ENCODE measurements at regions not wholly inside any gene's neighbourhood (a gene's known extent, or its start where the extent isn't known, plus 50 kb on each side); places are given as distances from the start of the nearest gene placed in this dataset.

- H3K9ac ChIP-seq (ENCODE audit: low read depth, low read length) = no peak overlapping the region
- H3K9me3 ChIP-seq (ENCODE audit: control insufficient read depth, insufficient read depth, low read length) = no peaks in the 10 kb centered on the region
- H3K27ac ChIP-seq (ENCODE audit: low read depth, low read length) = no peak overlapping the region
- peaks cover 36% of the 10 kb centered on the region for H3K4me1 ChIP-seq (ENCODE audit: control insufficient read depth, insufficient read depth, low read length)
- no peak overlapping the region for H3K4me3 ChIP-seq (ENCODE audit: low read depth, low read length)
- H3K27me3 ChIP-seq (ENCODE audit: control insufficient read depth, insufficient read depth, low read length) = no peaks in the 10 kb centered on the region
- no peaks in the 10 kb centered on the region for H3K36me3 ChIP-seq (ENCODE audit: control insufficient read depth, insufficient read depth, low read length)
Measured at GRCh38 chr2:144242311-144242710, 277.6 kb downstream of the ZEB2 start.

- Histone ChIP-seq H3K27ac (ENCODE audit: low read depth, low read length) (peak overlapping the region; percentile 7), H3K9me3 (ENCODE audit: control insufficient read depth, insufficient read depth, low read length) (no peaks in the 10 kb centered on the region), H3K9ac (ENCODE audit: low read depth, low read length) (no peak overlapping the region), H3K4me1 (ENCODE audit: control insufficient read depth, insufficient read depth, low read length) (peaks cover 36% of the 10 kb centered on the region), H3K36me3 (ENCODE audit: control insufficient read depth, insufficient read depth, low read length) (no peaks in the 10 kb centered on the region), H3K4me3 (ENCODE audit: low read depth, low read length) (no peak overlapping the region), H3K27me3 (ENCODE audit: control insufficient read depth, insufficient read depth, low read length) (no peaks in the 10 kb centered on the region)
Measured at GRCh38 chr2:144241801-144242200, 278.1 kb downstream of the ZEB2 start.

- Histone ChIP-seq H3K27me3 (ENCODE audit: control insufficient read depth, insufficient read depth, low read length) (no peaks in the 10 kb centered on the region), H3K9me3 (ENCODE audit: control insufficient read depth, insufficient read depth, low read length) (no peaks in the 10 kb centered on the region), H3K4me3 (ENCODE audit: low read depth, low read length) (no peak overlapping the region), H3K9ac (ENCODE audit: low read depth, low read length) (no peak overlapping the region), H3K4me1 (ENCODE audit: control insufficient read depth, insufficient read depth, low read length) (peaks cover 36% of the 10 kb centered on the region), H3K27ac (ENCODE audit: low read depth, low read length) (peak overlapping the region; percentile 44), H3K36me3 (ENCODE audit: control insufficient read depth, insufficient read depth, low read length) (no peaks in the 10 kb centered on the region)
Measured at GRCh38 chr2:144240656-144241339, 279.1 kb downstream of the ZEB2 start.

- Histone ChIP-seq H3K4me3 (ENCODE audit: low read depth, low read length) (no peak overlapping the region), H3K4me1 (ENCODE audit: control insufficient read depth, insufficient read depth, low read length) (peaks cover 41% of the 10 kb centered on the region), H3K27me3 (ENCODE audit: control insufficient read depth, insufficient read depth, low read length) (no peaks in the 10 kb centered on the region), H3K36me3 (ENCODE audit: control insufficient read depth, insufficient read depth, low read length) (no peaks in the 10 kb centered on the region), H3K9me3 (ENCODE audit: control insufficient read depth, insufficient read depth, low read length) (no peaks in the 10 kb centered on the region), H3K27ac (ENCODE audit: low read depth, low read length) (no peak overlapping the region), H3K9ac (ENCODE audit: low read depth, low read length) (no peak overlapping the region)
Measured at GRCh38 chr2:144239726-144240125, 280.2 kb downstream of the ZEB2 start.

GRCh38 chr2:144239306-144239705, 280.6 kb downstream of the ZEB2 start:
- Histone ChIP-seq H3K4me1 (ENCODE audit: control insufficient read depth, insufficient read depth, low read length) (peaks cover 44% of the 10 kb centered on the region), H3K4me3 (ENCODE audit: low read depth, low read length) (no peak overlapping the region), H3K27ac (ENCODE audit: low read depth, low read length) (no peak overlapping the region), H3K9ac (ENCODE audit: low read depth, low read length) (no peak overlapping the region), H3K36me3 (ENCODE audit: control insufficient read depth, insufficient read depth, low read length) (no peaks in the 10 kb centered on the region), H3K9me3 (ENCODE audit: control insufficient read depth, insufficient read depth, low read length) (no peaks in the 10 kb centered on the region), H3K27me3 (ENCODE audit: control insufficient read depth, insufficient read depth, low read length) (no peaks in the 10 kb centered on the region)

GRCh38 chr2:144237830-144238627, 281.9 kb downstream of the ZEB2 start:
- no peak overlapping the region for H3K27ac ChIP-seq (ENCODE audit: low read depth, low read length)
- H3K4me1 ChIP-seq (ENCODE audit: control insufficient read depth, insufficient read depth, low read length) = peaks cover 41% of the 10 kb centered on the region
- H3K27me3 ChIP-seq (ENCODE audit: control insufficient read depth, insufficient read depth, low read length) = no peaks in the 10 kb centered on the region
- H3K9ac ChIP-seq (ENCODE audit: low read depth, low read length) = no peak overlapping the region
- H3K9me3 ChIP-seq (ENCODE audit: control insufficient read depth, insufficient read depth, low read length) = no peaks in the 10 kb centered on the region
- no peak overlapping the region for H3K4me3 ChIP-seq (ENCODE audit: low read depth, low read length)
- H3K36me3 ChIP-seq (ENCODE audit: control insufficient read depth, insufficient read depth, low read length) = no peaks in the 10 kb centered on the region

GRCh38 chr2:144237108-144237507, 282.8 kb downstream of the ZEB2 start:
- Histone ChIP-seq H3K27me3 (ENCODE audit: control insufficient read depth, insufficient read depth, low read length) (no peaks in the 10 kb centered on the region), H3K4me3 (ENCODE audit: low read depth, low read length) (no peak overlapping the region), H3K4me1 (ENCODE audit: control insufficient read depth, insufficient read depth, low read length) (peaks cover 41% of the 10 kb centered on the region), H3K9me3 (ENCODE audit: control insufficient read depth, insufficient read depth, low read length) (no peaks in the 10 kb centered on the region), H3K36me3 (ENCODE audit: control insufficient read depth, insufficient read depth, low read length) (no peaks in the 10 kb centered on the region), H3K27ac (ENCODE audit: low read depth, low read length) (no peak overlapping the region), H3K9ac (ENCODE audit: low read depth, low read length) (no peak overlapping the region)

GRCh38 chr2:144235050-144235449, 284.9 kb downstream of the ZEB2 start:
- Histone ChIP-seq H3K9ac (ENCODE audit: low read depth, low read length) (no peak overlapping the region), H3K36me3 (ENCODE audit: control insufficient read depth, insufficient read depth, low read length) (no peaks in the 10 kb centered on the region), H3K27me3 (ENCODE audit: control insufficient read depth, insufficient read depth, low read length) (no peaks in the 10 kb centered on the region), H3K27ac (ENCODE audit: low read depth, low read length) (no peak overlapping the region), H3K9me3 (ENCODE audit: control insufficient read depth, insufficient read depth, low read length) (no peaks in the 10 kb centered on the region), H3K4me3 (ENCODE audit: low read depth, low read length) (no peak overlapping the region), H3K4me1 (ENCODE audit: control insufficient read depth, insufficient read depth, low read length) (peaks cover 40% of the 10 kb centered on the region)

GRCh38 chr2:144234542-144234871, 285.4 kb downstream of the ZEB2 start:
- H3K9ac ChIP-seq (ENCODE audit: low read depth, low read length) = no peak overlapping the region
- peaks cover 40% of the 10 kb centered on the region for H3K4me1 ChIP-seq (ENCODE audit: control insufficient read depth, insufficient read depth, low read length)
- H3K4me3 ChIP-seq (ENCODE audit: low read depth, low read length) = no peak overlapping the region
- no peaks in the 10 kb centered on the region for H3K9me3 ChIP-seq (ENCODE audit: control insufficient read depth, insufficient read depth, low read length)
- H3K27ac ChIP-seq (ENCODE audit: low read depth, low read length) = no peak overlapping the region
- no peaks in the 10 kb centered on the region for H3K27me3 ChIP-seq (ENCODE audit: control insufficient read depth, insufficient read depth, low read length)
- no peaks in the 10 kb centered on the region for H3K36me3 ChIP-seq (ENCODE audit: control insufficient read depth, insufficient read depth, low read length)

GRCh38 chr2:144233733-144234541, 286.0 kb downstream of the ZEB2 start:
- peaks cover 39% of the 10 kb centered on the region for H3K4me1 ChIP-seq (ENCODE audit: control insufficient read depth, insufficient read depth, low read length)
- no peak overlapping the region for H3K27ac ChIP-seq (ENCODE audit: low read depth, low read length)
- no peaks in the 10 kb centered on the region for H3K27me3 ChIP-seq (ENCODE audit: control insufficient read depth, insufficient read depth, low read length)
- H3K4me3 ChIP-seq (ENCODE audit: low read depth, low read length) = no peak overlapping the region
- no peaks in the 10 kb centered on the region for H3K9me3 ChIP-seq (ENCODE audit: control insufficient read depth, insufficient read depth, low read length)
- no peak overlapping the region for H3K9ac ChIP-seq (ENCODE audit: low read depth, low read length)
- H3K36me3 ChIP-seq (ENCODE audit: control insufficient read depth, insufficient read depth, low read length) = no peaks in the 10 kb centered on the region

GRCh38 chr2:144233317-144233716, 286.6 kb downstream of the ZEB2 start:
- Histone ChIP-seq H3K9ac (ENCODE audit: low read depth, low read length) (no peak overlapping the region), H3K4me3 (ENCODE audit: low read depth, low read length) (no peak overlapping the region), H3K9me3 (ENCODE audit: control insufficient read depth, insufficient read depth, low read length) (no peaks in the 10 kb centered on the region), H3K4me1 (ENCODE audit: control insufficient read depth, insufficient read depth, low read length) (peaks cover 39% of the 10 kb centered on the region), H3K27ac (ENCODE audit: low read depth, low read length) (no peak overlapping the region), H3K27me3 (ENCODE audit: control insufficient read depth, insufficient read depth, low read length) (no peaks in the 10 kb centered on the region), H3K36me3 (ENCODE audit: control insufficient read depth, insufficient read depth, low read length) (no peaks in the 10 kb centered on the region)

Data from HUES48 (cell line).